Spleen (tissue), 7 donors: ENCODE measurements at regions not wholly inside any gene's neighbourhood (a gene's known extent, or its start where the extent isn't known, plus 50 kb on each side); places are given as distances from the start of the nearest gene placed in this dataset.

Experiments used
- POLR2A ChIP-seq, 3 donors: fragments of 450-650 bp; IDR thresholded peaks; one replicate each; pipeline ENCODE4 v1.5.1; 2017; ENCODE audit warnings: antibody characterized with exemption in 3 of 3, mild to moderate bottlenecking in 1 of 3
- POLR2AphosphoS5 ChIP-seq, 3 donors: sonication (generic); formaldehyde crosslinking; IDR thresholded peaks; one replicate each; pipeline ENCODE4 v1.5.1; 2017; ENCODE audit warnings: antibody characterized with exemption in 3 of 3
- TF ChIP-seq, protein P1 (sequence below), 11 experiments: fragments of 200-600 bp in 7 of 11; fragments of 450-650 bp in 4 of 11; sonication (generic) in 4 of 11; IDR thresholded peaks in 8 of 11; conservative IDR thresholded peaks in 3 of 11; 1 replicate in 7 of 11; 2 replicates in 4 of 11; pipeline versions ENCODE4 v1.4.0 to v1.8.0; 2016 to 2021; ENCODE audit warnings: antibody characterized with exemption in 11 of 11, inconsistent platforms in 4 of 11, mild to moderate bottlenecking in 1 of 11
- donor health status: DM: no; HTN: no; CAD: no; lungs with moderate emphysema.
- donor health status: DM: no; HTN: no; CAD: no.
- donor health status: DM: no; HTN: no; CAD: no.

DNA sequence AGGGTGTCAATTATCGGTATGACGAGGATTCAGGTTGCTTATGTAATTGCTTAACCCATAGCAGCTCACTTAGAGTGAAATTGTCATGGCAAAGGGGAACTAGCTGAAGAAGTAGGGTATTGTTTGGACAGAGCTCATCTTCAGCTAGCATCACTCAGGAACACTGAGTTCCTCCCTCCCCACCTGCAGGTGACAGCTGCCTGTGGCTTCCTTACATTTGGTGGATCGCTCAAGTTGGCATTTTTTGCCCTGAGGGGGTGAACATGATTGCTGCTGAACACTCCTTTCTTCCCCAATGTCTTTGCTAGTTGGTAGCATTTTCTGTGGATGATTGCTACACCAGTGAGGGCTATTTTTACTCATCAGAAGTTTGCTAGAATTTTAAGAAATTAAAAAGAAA is 86.7 kb upstream of the THUMPD2 start:
- TF ChIP-seq, protein P1, sequence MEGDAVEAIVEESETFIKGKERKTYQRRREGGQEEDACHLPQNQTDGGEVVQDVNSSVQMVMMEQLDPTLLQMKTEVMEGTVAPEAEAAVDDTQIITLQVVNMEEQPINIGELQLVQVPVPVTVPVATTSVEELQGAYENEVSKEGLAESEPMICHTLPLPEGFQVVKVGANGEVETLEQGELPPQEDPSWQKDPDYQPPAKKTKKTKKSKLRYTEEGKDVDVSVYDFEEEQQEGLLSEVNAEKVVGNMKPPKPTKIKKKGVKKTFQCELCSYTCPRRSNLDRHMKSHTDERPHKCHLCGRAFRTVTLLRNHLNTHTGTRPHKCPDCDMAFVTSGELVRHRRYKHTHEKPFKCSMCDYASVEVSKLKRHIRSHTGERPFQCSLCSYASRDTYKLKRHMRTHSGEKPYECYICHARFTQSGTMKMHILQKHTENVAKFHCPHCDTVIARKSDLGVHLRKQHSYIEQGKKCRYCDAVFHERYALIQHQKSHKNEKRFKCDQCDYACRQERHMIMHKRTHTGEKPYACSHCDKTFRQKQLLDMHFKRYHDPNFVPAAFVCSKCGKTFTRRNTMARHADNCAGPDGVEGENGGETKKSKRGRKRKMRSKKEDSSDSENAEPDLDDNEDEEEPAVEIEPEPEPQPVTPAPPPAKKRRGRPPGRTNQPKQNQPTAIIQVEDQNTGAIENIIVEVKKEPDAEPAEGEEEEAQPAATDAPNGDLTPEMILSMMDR (IDR thresholded peaks at IDR 0.05 in 8 of 11, conservative IDR thresholded peaks at IDR 0.05 in 3 of 11), result no peak
- no peak for TF ChIP-seq POLR2AphosphoS5 (IDR thresholded peaks at IDR 0.05)
- TF ChIP-seq POLR2A (IDR thresholded peaks at IDR 0.05), result no peak
